Adrenal gland (tissue), 9 donors: ENCODE measurements at regions not wholly inside any gene's neighbourhood (a gene's known extent, or its start where the extent isn't known, plus 50 kb on each side); places are given as distances from the start of the nearest gene placed in this dataset.

ENCODE experiments used
- DNase-seq, 7 donors: peaks; one replicate each; pipeline ENCODE4 v3.0.0-alpha.2; 2019 to 2020
- H3K27ac ChIP-seq, 5 donors: fragments of 200-600 bp; sonication (generic) in 4 of 5; 1 replicate in 3 of 5; 2 replicates in 2 of 5; pipeline versions ENCODE4 v1.5.1 to v1.8.0; 2016 to 2020; ENCODE audit warnings: mild to moderate bottlenecking in 1 of 5
- H3K27me3 ChIP-seq: fragments of 200-600 bp; 2 replicates; pipeline ENCODE4 v1.8.0; 2021
- H3K36me3 ChIP-seq, 2 donors: fragments of 200-600 bp; replicated peaks in 1 of 2; 1 replicate in 1 of 2; 2 replicates in 1 of 2; pipeline versions ENCODE4 v1.5.1 to v1.8.0; 2018 to 2022
- H3K4me1 ChIP-seq, 2 donors: fragments of 200-600 bp; replicated peaks in 1 of 2; 1 replicate in 1 of 2; 2 replicates in 1 of 2; pipeline versions ENCODE4 v1.5.1 to v1.8.0; 2018 to 2021
- H3K4me3 ChIP-seq, 4 donors: fragments of 200-600 bp; sonication (generic) in 3 of 4; one replicate each; pipeline ENCODE4 v1.5.1; 2016 to 2018
- H3K9me3 ChIP-seq, 3 donors: fragments of 200-600 bp; sonication (generic) in 1 of 3; replicated peaks in 1 of 3; 1 replicate in 2 of 3; 2 replicates in 1 of 3; pipeline versions ENCODE4 v1.5.1 to v1.8.0; 2016 to 2021
- POLR2A ChIP-seq, 2 donors: fragments of 450-650 bp; IDR thresholded peaks; one replicate each; pipeline ENCODE4 v1.6.1; 2017; ENCODE audit warnings: antibody characterized with exemption in 2 of 2, mild to moderate bottlenecking in 2 of 2, moderate library complexity in 1 of 2
- WGBS, 4 donors: extraction: QIAGEN DNeasy Blood & Tissue Kit in 2 of 4; methylation state at CpG; one replicate each; pipeline versions ENCODE4 v1.1.5 to v1.1.7; 2013 to 2017; 5-methylcytosine and 5-hydroxymethylcytosine counted together
- intact Hi-C, 2 donors: fragments of 100-400 bp; cut with DNase I; formaldehyde crosslinking; loops; one replicate each; pipeline versions ENCODE4 v1.14.1 to v1.15.0; 2022 to 2023
- TF ChIP-seq, protein P1 (sequence below), 6 experiments: fragments of 450-650 bp in 4 of 6; fragments of 200-600 bp in 2 of 6; sonication (generic) in 1 of 6; IDR thresholded peaks; 1 replicate in 5 of 6; 2 replicates in 1 of 6; pipeline versions ENCODE4 v1.5.1 to v1.8.0; 2016 to 2021; ENCODE audit warnings: antibody characterized with exemption in 6 of 6, mild to moderate bottlenecking in 2 of 6, moderate library complexity in 1 of 6
- donor health status: healthy with polysubstance abuse.
- donor health status: Bipolar disorder and iron deficiency.
- donor health status: DM: yes; HTN: yes; CAD: no.
- donor health status: DM: no; HTN: no; CAD: no.
- donor health status: DM: no; HTN: no; CAD: no.

DNA sequence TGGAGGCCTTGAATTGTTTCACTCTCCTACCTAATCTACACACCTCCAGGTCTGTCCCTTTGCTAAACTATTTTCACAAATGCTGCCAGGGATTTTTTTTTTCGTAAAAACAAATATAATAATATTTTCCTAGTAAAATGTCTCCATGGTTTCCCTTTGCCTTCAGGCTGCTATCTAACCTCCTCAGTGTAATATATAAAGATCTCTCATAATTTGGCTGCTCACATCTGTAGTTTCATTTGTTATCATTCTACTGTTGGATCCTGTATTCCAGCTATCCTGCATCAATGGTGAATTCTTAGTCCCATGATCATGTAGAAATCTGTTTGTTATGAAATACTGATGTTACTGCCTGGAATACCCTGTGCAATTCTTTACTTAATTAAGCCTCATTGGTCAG lies 211.9 kb upstream of the CHRM2 start:
- intact Hi-C loops = no loop called here
- WGBS, 4 donors = 63 to 86% (median 71%) methylated on average over 1 of the region's 1 CpG
- Histone ChIP-seq H3K27ac (no peak overlapping the region), H3K36me3 (no peaks in the 10 kb centered on the region), H3K4me3 (no peak overlapping the region), H3K9me3 (no peaks in the 10 kb centered on the region), H3K27me3 (no peaks in the 10 kb centered on the region), H3K4me1 (no peaks in the 10 kb centered on the region)
- TF ChIP-seq, protein P1, sequence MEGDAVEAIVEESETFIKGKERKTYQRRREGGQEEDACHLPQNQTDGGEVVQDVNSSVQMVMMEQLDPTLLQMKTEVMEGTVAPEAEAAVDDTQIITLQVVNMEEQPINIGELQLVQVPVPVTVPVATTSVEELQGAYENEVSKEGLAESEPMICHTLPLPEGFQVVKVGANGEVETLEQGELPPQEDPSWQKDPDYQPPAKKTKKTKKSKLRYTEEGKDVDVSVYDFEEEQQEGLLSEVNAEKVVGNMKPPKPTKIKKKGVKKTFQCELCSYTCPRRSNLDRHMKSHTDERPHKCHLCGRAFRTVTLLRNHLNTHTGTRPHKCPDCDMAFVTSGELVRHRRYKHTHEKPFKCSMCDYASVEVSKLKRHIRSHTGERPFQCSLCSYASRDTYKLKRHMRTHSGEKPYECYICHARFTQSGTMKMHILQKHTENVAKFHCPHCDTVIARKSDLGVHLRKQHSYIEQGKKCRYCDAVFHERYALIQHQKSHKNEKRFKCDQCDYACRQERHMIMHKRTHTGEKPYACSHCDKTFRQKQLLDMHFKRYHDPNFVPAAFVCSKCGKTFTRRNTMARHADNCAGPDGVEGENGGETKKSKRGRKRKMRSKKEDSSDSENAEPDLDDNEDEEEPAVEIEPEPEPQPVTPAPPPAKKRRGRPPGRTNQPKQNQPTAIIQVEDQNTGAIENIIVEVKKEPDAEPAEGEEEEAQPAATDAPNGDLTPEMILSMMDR (IDR thresholded peaks at IDR 0.05) = no peak
- no peak for TF ChIP-seq POLR2A (IDR thresholded peaks at IDR 0.05)
- DNase-seq = no peak

GRCh38 chr7:136655414-136655813 lies 213.0 kb upstream of the CHRM2 start:
- intact Hi-C loops = no loop called here
- no peak for TF ChIP-seq POLR2A (IDR thresholded peaks at IDR 0.05)
- TF ChIP-seq, protein P1 (IDR thresholded peaks at IDR 0.05) = no peak
- no peak for DNase-seq

GRCh38 chr7:136654406-136654805 lies 214.0 kb upstream of the CHRM2 start:
- WGBS, 4 donors = 65 to 80% (median 69%) methylated on average over 3 of the region's 3 CpGs
- H3K27ac ChIP-seq = no peak overlapping the region
- TF ChIP-seq, protein P1 (IDR thresholded peaks at IDR 0.05) = no peak
- no peak for TF ChIP-seq POLR2A (IDR thresholded peaks at IDR 0.05)
- intact Hi-C loops = no loop called here
- no peaks in the 10 kb centered on the region for H3K36me3 ChIP-seq
- no peaks in the 10 kb centered on the region for H3K27me3 ChIP-seq
- no peaks in the 10 kb centered on the region for H3K4me1 ChIP-seq
- no peaks in the 10 kb centered on the region for H3K9me3 ChIP-seq
- no peak for DNase-seq
- no peak overlapping the region for H3K4me3 ChIP-seq

More at GRCh38 chr7:136655414-136655813, 213.0 kb upstream of the CHRM2 start:
- Histone ChIP-seq H3K4me3 (no peak overlapping the region), H3K36me3 (no peaks in the 10 kb centered on the region), H3K9me3 (no peaks in the 10 kb centered on the region), H3K27ac (no peak overlapping the region), H3K27me3 (no peaks in the 10 kb centered on the region), H3K4me1 (no peaks in the 10 kb centered on the region)

GRCh38 chr7:136652635-136653370 lies 215.6 kb upstream of the CHRM2 start:
- DNase-seq = no peak
- no peak overlapping the region for H3K27ac ChIP-seq
- intact Hi-C loops = no loop called here
- 77 to 85% (median 81%) methylated on average over 3 of the region's 3 CpGs for WGBS, 4 donors
- no peaks in the 10 kb centered on the region for H3K27me3 ChIP-seq
- TF ChIP-seq POLR2A (IDR thresholded peaks at IDR 0.05) = no peak
- TF ChIP-seq, protein P1 (IDR thresholded peaks at IDR 0.05) = no peak
- H3K36me3 ChIP-seq = no peaks in the 10 kb centered on the region
- no peak overlapping the region for H3K4me3 ChIP-seq
- H3K9me3 ChIP-seq = no peaks in the 10 kb centered on the region
- no peaks in the 10 kb centered on the region for H3K4me1 ChIP-seq
